A549 (cell line): ENCODE measurements at regions not wholly inside any gene's neighbourhood (a gene's known extent, or its start where the extent isn't known, plus 50 kb on each side); places are given as distances from the start of the nearest gene placed in this dataset.

Source experiments
- MAZ ChIP-seq: fragments of 150-350 bp; IDR thresholded peaks from 2 replicates; pipeline ENCODE4 v1.6.1; 2014; ENCODE audit warnings: antibody characterized with exemption, low read depth, low read length, borderline replicate concordance
- TF ChIP-seq, protein P1 (sequence below): fragments of 450-650 bp; IDR thresholded peaks from 2 replicates; pipeline ENCODE4 v1.6.1; 2014; ENCODE audit warnings: antibody characterized with exemption

DNA sequence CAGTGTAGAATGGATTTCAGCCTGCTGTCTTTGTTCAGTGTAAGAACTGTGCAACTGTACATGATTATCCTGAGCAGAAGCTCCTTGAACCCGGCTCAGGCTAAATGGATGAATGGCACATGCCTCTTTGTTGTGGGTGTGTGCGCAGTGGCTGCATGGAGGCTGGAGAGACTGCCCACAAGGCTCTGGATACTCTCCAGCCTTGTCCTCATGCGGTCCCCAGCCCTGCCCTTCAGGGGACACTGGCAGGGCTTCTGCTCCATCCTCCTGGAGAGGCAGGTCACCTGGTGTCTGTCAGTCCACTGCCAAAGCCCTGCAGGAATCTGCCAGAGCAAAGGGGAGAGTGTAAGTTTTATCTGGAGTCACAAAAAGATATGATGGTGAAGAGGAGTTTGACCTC lies 241.7 kb upstream of the EXOC2 start:
- TF ChIP-seq, protein P1, sequence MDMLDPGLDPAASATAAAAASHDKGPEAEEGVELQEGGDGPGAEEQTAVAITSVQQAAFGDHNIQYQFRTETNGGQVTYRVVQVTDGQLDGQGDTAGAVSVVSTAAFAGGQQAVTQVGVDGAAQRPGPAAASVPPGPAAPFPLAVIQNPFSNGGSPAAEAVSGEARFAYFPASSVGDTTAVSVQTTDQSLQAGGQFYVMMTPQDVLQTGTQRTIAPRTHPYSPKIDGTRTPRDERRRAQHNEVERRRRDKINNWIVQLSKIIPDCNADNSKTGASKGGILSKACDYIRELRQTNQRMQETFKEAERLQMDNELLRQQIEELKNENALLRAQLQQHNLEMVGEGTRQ = no peak
- TF ChIP-seq MAZ = no peak
